H1 (cell line): ENCODE measurements at regions not wholly inside any gene's neighbourhood (a gene's known extent, or its start where the extent isn't known, plus 50 kb on each side); places are given as distances from the start of the nearest gene placed in this dataset.

Experiments used
- CTCF ChIA-PET: fragments of 300-600 bp; sonication (Branson Sonifier 250); formaldehyde crosslinking; loops from one replicate; lab custom pipeline; 2021; ENCODE audit not compliant: partially characterized antibody; lab: Charles Lee
- POLR2A ChIA-PET: fragments of 300-600 bp; sonication (Branson Sonifier 250); formaldehyde crosslinking; loops from one replicate; lab custom pipeline; 2021; ENCODE audit warnings: inconsistent platforms; ENCODE audit not compliant: partially characterized antibody; lab: Charles Lee
- DNase-seq, 2 experiments: peaks; one replicate each; pipeline versions ENCODE4 v3.0.0 to v3.0.0-alpha.2; 2010 to 2022; ENCODE audit warnings: low spot score in 2 of 2, low read depth in 1 of 2, mixed read lengths in 1 of 2
- FAIRE-seq: peaks from 2 replicates; lab custom pipeline; 2011; peaks lifted over from hg19 to GRCh38; lab: Jason Lieb, UNC
- H2AFZ ChIP-seq: 2 replicates; pipeline ENCODE4 v1.8.1; 2012; ENCODE audit warnings: low read length, inconsistent platforms
- H2AK5ac ChIP-seq: 2 replicates; pipeline ENCODE4 v1.6.1; 2013; ENCODE audit warnings: low read depth, low read length
- H2BK120ac ChIP-seq: replicated peaks from 2 replicates; pipeline ENCODE3; 2013; ENCODE audit warnings: low read depth, low read length, inconsistent platforms
- H2BK12ac ChIP-seq: 2 replicates; pipeline ENCODE4 v1.6.1; 2013; ENCODE audit warnings: low read depth, low read length
- H2BK15ac ChIP-seq: 2 replicates; pipeline ENCODE4 v1.6.1; 2013; ENCODE audit warnings: low read length
- H2BK20ac ChIP-seq: 2 replicates; pipeline ENCODE4 v1.6.1; 2013; ENCODE audit warnings: low read length
- H2BK5ac ChIP-seq: 2 replicates; pipeline ENCODE4 v1.6.1; 2013; ENCODE audit warnings: low read depth, low read length
- H3K14ac ChIP-seq: 2 replicates; pipeline ENCODE4 v1.6.1; 2013; ENCODE audit warnings: inconsistent platforms; ENCODE audit not compliant: insufficient read length
- H3K18ac ChIP-seq: 2 replicates; pipeline ENCODE4 v1.6.1; 2013; ENCODE audit warnings: low read length; ENCODE audit errors: extremely low read depth
- H3K23ac ChIP-seq: 2 replicates; pipeline ENCODE4 v1.6.1; 2013; ENCODE audit warnings: inconsistent platforms; ENCODE audit not compliant: insufficient read length
- H3K23me2 ChIP-seq: 2 replicates; pipeline ENCODE4 v1.6.1; 2013; ENCODE audit warnings: low read depth, low read length
- H3K27ac ChIP-seq: 2 replicates; pipeline ENCODE4 v1.6.1; 2011; ENCODE audit warnings: low read depth, low read length, inconsistent platforms
- H3K27me3 ChIP-seq, 4 experiments: replicated peaks in 1 of 4; 1 replicate in 1 of 4; 2 replicates in 3 of 4; pipeline versions ENCODE4 v1.6.1 to v1.8.1; 2011 to 2013; ENCODE audit warnings: low read length in 3 of 4, mild to moderate bottlenecking in 3 of 4, inconsistent platforms in 2 of 4, mixed read lengths in 2 of 4, moderate library complexity in 1 of 4; ENCODE audit not compliant: control insufficient read depth in 3 of 4, insufficient read depth in 3 of 4; ENCODE audit errors: extremely low read depth in 1 of 4
- H3K36me3 ChIP-seq, 4 experiments: 2 replicates each; pipeline versions ENCODE4 v1.6.1 to v1.8.1; 2011 to 2013; ENCODE audit warnings: mild to moderate bottlenecking in 4 of 4, low read length in 3 of 4, moderate library complexity in 2 of 4, control low read depth in 1 of 4, inconsistent platforms in 1 of 4; ENCODE audit not compliant: insufficient read depth in 4 of 4, control insufficient read depth in 2 of 4
- H3K4ac ChIP-seq: replicated peaks from 2 replicates; pipeline ENCODE3; 2013; ENCODE audit warnings: low read length, low read depth, mixed read lengths, inconsistent platforms; ENCODE audit not compliant: insufficient read length
- H3K4me1 ChIP-seq, 4 experiments: replicated peaks in 1 of 4; 1 replicate in 1 of 4; 2 replicates in 3 of 4; pipeline versions ENCODE4 v1.6.1 to v1.8.1; 2011 to 2013; ENCODE audit warnings: low read length in 3 of 4, inconsistent platforms in 2 of 4, mixed read lengths in 1 of 4; ENCODE audit not compliant: insufficient read depth in 4 of 4, control insufficient read depth in 3 of 4
- H3K4me2 ChIP-seq, 2 experiments: 2 replicates each; pipeline versions ENCODE4 v1.6.1 to v1.8.1; 2011 to 2013; ENCODE audit warnings: low read depth in 2 of 2, low read length in 2 of 2, control low read depth in 1 of 2, inconsistent platforms in 1 of 2, mild to moderate bottlenecking in 1 of 2; ENCODE audit not compliant: insufficient read depth in 1 of 2
- H3K4me3 ChIP-seq, 4 experiments: fragments of 200-600, 300-600 bp in 1 of 4; sonication (generic), shearing (Covaris generic), sonication (Bioruptor Twin) in 1 of 4; 2 replicates each; pipeline versions ENCODE4 v1.5.1 to v1.8.1; 2011 to 2016; ENCODE audit warnings: low read length in 4 of 4, low read depth in 3 of 4, control low read depth in 2 of 4, inconsistent platforms in 2 of 4, mild to moderate bottlenecking in 2 of 4, mixed read lengths in 1 of 4, moderate library complexity in 1 of 4; ENCODE audit not compliant: insufficient read depth in 2 of 4; ENCODE audit errors: extremely low read depth in 1 of 4
- H3K56ac ChIP-seq: replicated peaks from 2 replicates; pipeline ENCODE3; 2013; ENCODE audit warnings: low read depth, mild to moderate bottlenecking, mixed read lengths, low read length, inconsistent platforms; ENCODE audit not compliant: insufficient read length
- H3K79me1 ChIP-seq: 2 replicates; pipeline ENCODE4 v1.6.1; 2013; ENCODE audit warnings: low read depth, low read length, control low read depth
- H3K79me2 ChIP-seq, 2 experiments: 2 replicates each; pipeline versions ENCODE4 v1.6.1 to v1.8.1; 2012 to 2013; ENCODE audit warnings: low read length in 2 of 2, mild to moderate bottlenecking in 2 of 2, inconsistent platforms in 1 of 2; ENCODE audit not compliant: insufficient read depth in 2 of 2, control insufficient read depth in 1 of 2
- H3K9ac ChIP-seq, 4 experiments: replicated peaks in 1 of 4; 1 replicate in 1 of 4; 2 replicates in 3 of 4; pipeline versions ENCODE4 v1.6.1 to v1.8.1; 2011 to 2013; ENCODE audit warnings: low read depth in 3 of 4, low read length in 3 of 4, control low read depth in 2 of 4, mild to moderate bottlenecking in 2 of 4, moderate library complexity in 2 of 4, inconsistent platforms in 1 of 4; ENCODE audit errors: extremely low read depth in 1 of 4
- H3K9me3 ChIP-seq, 2 experiments: 2 replicates each; pipeline versions ENCODE4 v1.6.1 to v1.8.1; 2012 to 2013; ENCODE audit warnings: mild to moderate bottlenecking in 2 of 2, moderate library complexity in 2 of 2, control low read depth in 1 of 2, inconsistent platforms in 1 of 2, low read depth in 1 of 2, low read length in 1 of 2, mixed read lengths in 1 of 2; ENCODE audit not compliant: insufficient read depth in 2 of 2
- H4K20me1 ChIP-seq, 2 experiments: replicated peaks in 1 of 2; 2 replicates each; pipeline versions ENCODE3 to v1.8.1; 2011 to 2013; ENCODE audit warnings: inconsistent platforms in 2 of 2, low read length in 2 of 2, mild to moderate bottlenecking in 1 of 2; ENCODE audit not compliant: insufficient read depth in 2 of 2, control insufficient read depth in 1 of 2
- H4K5ac ChIP-seq: 2 replicates; pipeline ENCODE4 v1.6.1; 2013; ENCODE audit warnings: low read length, low read depth, mixed read lengths, inconsistent platforms; ENCODE audit not compliant: insufficient read length
- H4K8ac ChIP-seq: 2 replicates; pipeline ENCODE4 v1.8.0; 2013; ENCODE audit warnings: mild to moderate bottlenecking, moderate library complexity, low read length, inconsistent platforms; ENCODE audit not compliant: insufficient read depth; ENCODE audit errors: extremely low read depth
- H4K91ac ChIP-seq: replicated peaks from 2 replicates; pipeline ENCODE3; 2013; ENCODE audit warnings: low read length, mixed read lengths, inconsistent platforms; ENCODE audit not compliant: insufficient read length
- ATF3 ChIP-seq: IDR thresholded peaks from 2 replicates; pipeline ENCODE4 v1.6.1; 2011; ENCODE audit warnings: low read depth, mild to moderate bottlenecking, low read length; ENCODE audit not compliant: insufficient read depth
- BRCA1 ChIP-seq: IDR thresholded peaks from 2 replicates; pipeline ENCODE4 v1.6.1; 2012; ENCODE audit warnings: low read depth, low read length, improper control_type of control experiment
- CREB1 ChIP-seq: IDR thresholded peaks from 2 replicates; pipeline ENCODE4 v1.6.1; 2012; ENCODE audit warnings: inconsistent platforms
- CTBP2 ChIP-seq: IDR thresholded peaks from 2 replicates; pipeline ENCODE4 v1.7.0; 2011; ENCODE audit warnings: borderline replicate concordance, mild to moderate bottlenecking, moderate library complexity, mixed read lengths, low read length; ENCODE audit not compliant: insufficient read depth, insufficient read length
- FOSL1 ChIP-seq: IDR thresholded peaks from 2 replicates; pipeline ENCODE4 v1.6.1; 2011; ENCODE audit warnings: mild to moderate bottlenecking, low read depth, low read length, moderate library complexity; ENCODE audit not compliant: insufficient read depth
- GABPA ChIP-seq: IDR thresholded peaks from 2 replicates; pipeline ENCODE4 v1.6.1; 2011; ENCODE audit warnings: mild to moderate bottlenecking, low read length, moderate library complexity, borderline replicate concordance; ENCODE audit not compliant: insufficient read depth
- KDM1A ChIP-seq: fragments of 200-600, 300-600 bp; sonication (generic); IDR thresholded peaks from 2 replicates; pipeline ENCODE4 v1.7.1; 2016; ENCODE audit warnings: mild to moderate bottlenecking, low read length, borderline replicate concordance
- MAX ChIP-seq: IDR thresholded peaks from 2 replicates; pipeline ENCODE4 v1.6.1; 2012; ENCODE audit warnings: inconsistent platforms
- RNF2 ChIP-seq: fragments of 200-900, 300-1000 bp; sonication (generic); IDR thresholded peaks from 2 replicates; pipeline ENCODE4 v1.7.1; 2016; ENCODE audit warnings: borderline replicate concordance, low read depth, mild to moderate bottlenecking, antibody characterized with exemption, low read length; ENCODE audit not compliant: poor library complexity, severe bottlenecking; ENCODE audit errors: missing control alignments
- RXRA ChIP-seq: IDR thresholded peaks from 2 replicates; pipeline ENCODE4 v1.6.1; 2011; ENCODE audit warnings: low read depth, mild to moderate bottlenecking, low read length, moderate library complexity; ENCODE audit not compliant: insufficient read depth
- TAF1 ChIP-seq: IDR thresholded peaks from 2 replicates; pipeline ENCODE4 v1.6.1; 2011; ENCODE audit warnings: mild to moderate bottlenecking, low read depth, low read length
- TCF12 ChIP-seq: IDR thresholded peaks from 2 replicates; pipeline ENCODE4 v1.6.1; 2011; ENCODE audit warnings: low read depth, mild to moderate bottlenecking, low read length
- WGBS, 2 experiments: shearing (Covaris generic) in 1 of 2; methylation state at CpG; one replicate each; pipeline versions ENCODE4 v1.1.6 to v1.1.7; 2013 to 2015; ENCODE audit warnings: low lambda C conversion rate in 2 of 2, mixed read lengths in 2 of 2, inconsistent platforms in 1 of 2, low coverage in 1 of 2, missing lambda C conversion rate in 1 of 2; ENCODE audit not compliant: insufficient replicate concordance in 2 of 2, insufficient coverage in 1 of 2, insufficient read length in 1 of 2; ENCODE audit errors: extremely low coverage in 1 of 2, missing lambda C conversion rate in 1 of 2; 5-methylcytosine and 5-hydroxymethylcytosine counted together

GRCh38 chr3:39733804-39734203, 75.6 kb upstream of the MYRIP start:
- no peak overlapping the region for H3K56ac ChIP-seq

More at GRCh38 chr3:39733804-39734203, 75.6 kb upstream of the MYRIP start:
- Histone ChIP-seq H2BK20ac (no peak overlapping the region), H3K23me2 (no peaks in the 10 kb centered on the region), H3K79me1 (no peaks in the 10 kb centered on the region), H3K4me1 (no peaks in the 10 kb centered on the region), H2BK15ac (no peak overlapping the region), H3K4ac (no peak overlapping the region), H3K27me3 (no peaks in the 10 kb centered on the region), H2BK12ac (no peak overlapping the region), H2AK5ac (no peak overlapping the region), H2BK120ac (no peak overlapping the region), H2AFZ (no peak overlapping the region), H3K4me2 (no peak overlapping the region), H4K91ac (no peak overlapping the region), H3K9ac (no peak overlapping the region), H3K18ac (no peak overlapping the region), H4K5ac (no peak overlapping the region), H3K4me3 (no peak overlapping the region), H3K36me3 (no peaks in the 10 kb centered on the region), H3K79me2 (no peaks in the 10 kb centered on the region), H4K8ac (no peak overlapping the region), H3K9me3 (no peaks in the 10 kb centered on the region), H4K20me1 (no peaks in the 10 kb centered on the region), H3K14ac (no peak overlapping the region), H3K27ac (no peak overlapping the region), H2BK5ac (no peak overlapping the region), H3K23ac (no peak overlapping the region)
- 98% methylated on average over 3 of the region's 3 CpGs; no CpG with 5 or more reads in 1 of the 2 experiments for WGBS, 2 experiments
- ChIA-PET POLR2A (no interaction called here), CTCF (interaction anchor here (1.1 to 1.5 kb wide), 2 partner anchors 235 to 446 kb away, joined by 3 read pairs; no protein-coding TSS in a partner anchor)
- TF ChIP-seq GABPA, result no peak
- no peak for TF ChIP-seq KDM1A
- TF ChIP-seq RNF2, result no peak
- TF ChIP-seq ATF3, result no peak
- TF ChIP-seq TAF1, result no peak
- TF ChIP-seq CTBP2, result no peak
- no peak for TF ChIP-seq MAX
- TF ChIP-seq RXRA, result no peak
- TF ChIP-seq FOSL1, result no peak
- TF ChIP-seq TCF12, result no peak
- TF ChIP-seq CREB1, result no peak
- no peak for TF ChIP-seq BRCA1
- DNase-seq, result no peak
- FAIRE-seq, result no peak
